ENCODE measurements at regions not wholly inside any gene's neighbourhood (a gene's known extent, or its start where the extent isn't known, plus 50 kb on each side); places are given as distances from the start of the nearest gene placed in this dataset.

- intact Hi-C loops (cut with DNase I, micrococcal nuclease): no loop called here
- no peak for DNase-seq
- ATAC-seq: no peak
Observed at GRCh38 chr2:51231071-51231470, 199.1 kb upstream of the NRXN1 start.

GRCh38 chr2:51225377-51225776 is 193.4 kb upstream of the NRXN1 start:
- intact Hi-C loops (cut with DNase I, micrococcal nuclease): no loop called here

DNA sequence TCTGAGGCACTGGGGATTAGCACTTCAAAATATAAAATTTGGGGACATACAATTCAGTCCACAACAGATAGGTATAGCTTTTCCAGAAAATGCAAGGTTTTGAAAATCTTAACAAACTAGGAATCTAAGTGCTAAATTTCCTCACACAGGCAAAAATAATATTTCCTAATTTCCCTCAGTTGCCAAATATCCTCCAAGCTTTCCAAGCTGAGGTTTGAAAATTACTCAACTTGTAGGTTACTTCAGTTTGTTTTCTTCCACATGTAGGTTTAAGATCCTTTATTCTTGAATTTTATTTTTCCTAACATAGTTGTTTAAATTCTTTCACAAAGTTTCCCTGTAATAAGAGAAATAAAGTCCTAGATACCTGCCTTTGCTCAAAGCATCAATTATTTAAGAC is 192.9 kb upstream of the NRXN1 start:
- intact Hi-C loops (cut with DNase I, micrococcal nuclease): no loop called here
- DNase-seq (no peak), ATAC-seq (no peak)

More at GRCh38 chr2:51225377-51225776, 193.4 kb upstream of the NRXN1 start:
- no peak for ATAC-seq
- DNase-seq: no peak

DNA sequence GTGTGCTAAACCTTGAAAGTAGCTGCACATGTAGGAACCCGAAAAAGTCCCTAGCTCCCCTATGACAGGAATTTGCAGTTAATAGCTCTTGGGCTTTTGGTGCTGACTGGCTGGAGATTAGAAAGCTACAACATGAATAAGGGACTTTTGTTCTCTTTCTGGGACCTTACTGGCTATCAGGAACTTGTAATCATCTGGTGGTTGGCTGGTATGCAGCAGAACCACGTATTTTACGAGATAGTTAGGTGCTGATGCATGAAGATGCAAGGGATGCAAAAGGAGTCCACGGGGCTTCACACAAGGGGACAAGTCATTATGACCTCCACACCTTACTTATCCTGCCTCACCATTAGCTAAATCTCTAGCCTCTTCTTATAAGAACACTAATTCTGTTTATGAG is 190.2 kb upstream of the NRXN1 start:
- intact Hi-C loops (cut with DNase I, micrococcal nuclease): no loop called here
- ATAC-seq (no peak), DNase-seq (no peak)

DNA sequence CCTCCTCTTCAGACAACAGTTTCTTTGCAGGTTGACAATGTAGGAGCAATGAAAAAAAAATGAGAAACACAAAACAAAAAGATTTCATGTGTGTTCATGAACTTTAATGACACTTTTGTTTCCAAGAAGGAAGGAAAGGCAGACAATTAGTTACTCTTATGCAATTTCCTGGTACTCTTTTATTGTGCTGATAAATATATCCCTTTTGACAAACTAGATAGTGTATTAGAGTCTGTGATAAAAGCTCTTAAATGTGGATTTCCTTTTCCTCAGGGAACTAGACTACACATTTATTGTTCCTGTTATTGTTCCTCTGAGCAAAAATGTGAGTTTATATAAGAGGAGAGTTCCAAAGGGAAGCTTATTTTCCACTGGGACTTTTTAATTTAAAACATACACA is 188.7 kb upstream of the NRXN1 start:
- DNase-seq: no peak
- no peak for ATAC-seq
- intact Hi-C loops (cut with DNase I, micrococcal nuclease): no loop called here

DNA sequence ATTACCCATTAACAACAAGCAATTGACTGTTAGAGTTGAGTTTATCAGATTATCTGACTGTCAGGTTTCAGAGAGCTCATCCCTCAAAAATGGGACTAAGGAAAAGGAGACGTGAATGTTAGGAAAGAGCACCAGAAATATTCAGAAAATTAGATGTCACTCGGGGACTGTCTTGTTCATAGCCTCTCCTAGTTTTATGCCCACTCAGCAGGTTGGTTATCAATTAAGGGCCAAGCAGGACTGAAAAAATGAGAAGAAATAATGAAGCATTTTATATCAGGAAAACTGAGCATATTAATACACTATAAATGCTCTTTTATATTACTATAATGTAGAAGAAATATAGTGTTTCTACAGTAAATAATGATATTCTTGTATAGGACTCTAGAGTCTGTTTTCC is 188.1 kb upstream of the NRXN1 start:
- ATAC-seq (no peak), DNase-seq (no peak)
- intact Hi-C loops (cut with DNase I, micrococcal nuclease): no loop called here

DNA sequence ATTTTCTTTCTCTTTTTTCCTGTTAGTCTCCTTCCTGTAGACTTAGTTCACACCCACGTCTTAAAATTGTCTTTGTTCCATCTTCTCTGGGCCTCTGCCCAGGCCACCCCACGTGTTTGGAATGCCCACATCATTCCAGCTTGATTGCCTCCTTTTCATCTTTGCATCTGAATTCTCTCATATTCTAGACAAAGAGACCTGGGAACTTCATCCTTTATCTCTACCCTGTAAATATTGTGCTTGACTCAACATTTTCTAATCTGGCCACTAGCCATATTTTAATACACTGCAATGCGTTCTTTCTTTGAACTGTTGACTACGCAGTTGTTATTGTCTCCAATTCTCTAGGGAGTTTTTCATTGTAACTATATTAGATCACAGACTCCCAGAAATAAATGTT is 187.5 kb upstream of the NRXN1 start:
- DNase-seq: no peak
- no peak for ATAC-seq
- intact Hi-C loops (cut with DNase I, micrococcal nuclease): no loop called here

GRCh38 chr2:51218047-51218446 is 186.1 kb upstream of the NRXN1 start:
- no peak for DNase-seq
- intact Hi-C loops (cut with DNase I, micrococcal nuclease): no loop called here
- no peak for ATAC-seq

DNA sequence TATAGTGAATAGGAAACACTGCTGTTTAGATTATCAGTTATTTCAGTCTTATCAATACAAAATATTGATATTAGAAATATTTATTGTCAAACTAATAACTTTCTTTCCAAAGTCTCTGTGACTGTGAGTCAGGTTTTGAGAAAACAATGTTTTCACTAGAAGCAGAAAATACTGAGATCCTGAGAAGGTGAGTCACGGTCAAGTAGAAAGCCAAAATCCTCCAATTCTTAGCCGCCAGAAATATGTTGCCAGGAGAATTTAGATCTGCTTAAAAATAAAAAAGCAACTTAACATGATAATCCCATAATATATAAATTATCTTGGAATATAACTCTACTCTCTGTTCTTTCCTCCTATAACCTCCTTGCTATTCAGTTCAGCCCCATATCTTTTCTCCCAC is 181.9 kb upstream of the NRXN1 start:
- no peak for ATAC-seq
- intact Hi-C loops (cut with DNase I, micrococcal nuclease): no loop called here
- no peak for DNase-seq

DNA sequence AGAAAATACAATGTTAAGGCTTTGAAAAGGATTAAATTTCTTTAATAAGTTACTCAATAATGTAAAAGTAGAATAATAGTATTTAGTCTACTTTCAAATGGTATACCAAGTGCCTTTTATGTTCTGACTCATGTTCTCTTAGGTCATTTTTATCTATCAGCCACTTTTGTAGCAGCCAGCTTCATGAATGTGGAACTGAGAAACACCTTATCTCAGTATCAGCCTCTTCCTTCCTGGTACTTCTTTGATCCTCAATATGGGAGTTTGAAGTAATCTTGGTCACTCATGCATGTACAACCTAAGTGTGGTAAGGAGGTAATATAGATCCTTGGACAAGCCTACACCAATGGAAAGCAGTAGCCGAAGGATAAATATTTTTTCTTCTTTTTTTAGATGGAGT is 180.4 kb upstream of the NRXN1 start:
- no peak for DNase-seq
- ATAC-seq: no peak
- intact Hi-C loops (cut with DNase I, micrococcal nuclease): no loop called here

GRCh38 chr2:51208521-51208920 is 176.6 kb upstream of the NRXN1 start:
- DNase-seq (no peak), ATAC-seq (no peak)
- intact Hi-C loops (cut with DNase I, micrococcal nuclease): no loop called here

DNA sequence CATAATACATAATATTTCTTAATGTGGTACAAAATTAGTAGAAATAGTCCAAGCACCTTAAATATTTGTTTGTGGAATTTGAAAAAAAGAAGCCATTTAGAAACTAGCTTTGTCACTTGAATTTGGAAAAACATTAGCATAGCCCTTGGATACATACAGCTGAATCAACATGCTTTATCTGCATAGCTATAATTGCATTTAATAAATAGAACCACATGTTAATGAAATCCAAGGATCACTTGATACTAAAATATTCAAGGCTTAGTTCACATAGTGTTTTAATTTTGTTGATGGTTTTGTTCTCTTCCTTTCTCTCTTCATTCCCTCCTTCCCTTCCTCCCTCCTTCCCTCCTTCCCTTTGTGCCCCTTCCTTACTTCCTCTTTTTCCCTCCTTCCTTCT is 169.4 kb upstream of the NRXN1 start:
- ATAC-seq (no peak), DNase-seq (no peak)
- intact Hi-C loops (cut with DNase I, micrococcal nuclease): no loop called here

DNA sequence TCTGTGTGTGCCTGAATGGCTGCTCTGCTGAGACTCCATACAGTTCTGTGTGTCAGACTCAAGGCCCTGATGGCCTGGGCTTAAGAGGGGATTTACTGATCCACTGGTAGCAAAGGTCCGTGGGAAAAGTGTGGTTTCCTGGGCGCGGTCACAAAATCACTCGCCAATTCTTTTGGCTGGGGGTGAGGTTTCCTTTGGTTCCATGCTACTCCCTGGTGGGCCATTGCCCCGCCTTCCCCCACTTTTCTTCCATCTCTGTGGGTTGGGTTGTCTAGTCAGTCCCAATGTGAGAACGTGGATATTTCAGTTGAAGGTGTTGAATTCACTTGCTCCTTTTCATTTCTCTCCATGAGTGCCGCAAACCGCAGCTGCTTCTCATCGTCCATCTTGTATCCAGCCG is 162.7 kb upstream of the NRXN1 start:
- ATAC-seq: no peak
- no peak for DNase-seq

DNA sequence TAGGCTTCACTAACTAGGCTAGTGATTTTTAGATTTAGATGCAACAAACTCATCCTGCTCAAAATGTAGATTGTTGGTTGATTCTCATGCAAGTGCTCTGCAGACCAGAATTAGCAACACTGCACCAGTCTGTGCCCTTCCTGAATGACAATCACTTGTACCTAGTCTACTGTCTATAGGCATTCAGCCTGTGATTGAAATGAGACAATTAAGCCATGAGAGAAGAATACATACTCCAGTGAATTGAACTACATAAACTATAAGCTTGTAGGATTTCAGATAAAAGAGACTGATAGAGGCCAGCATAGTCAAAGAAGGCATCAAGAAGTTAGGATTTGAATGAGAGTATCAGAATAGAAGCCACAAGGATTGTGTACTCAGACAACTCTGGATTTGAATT is 138.3 kb upstream of the NRXN1 start:
- ATAC-seq: no peak
- intact Hi-C loops (cut with DNase I, micrococcal nuclease): no loop called here
- DNase-seq: no peak

More for the DNA sequence above, 162.7 kb upstream of the NRXN1 start:
- intact Hi-C loops (cut with DNase I, micrococcal nuclease): no loop called here

- ATAC-seq (no peak), DNase-seq (no peak)
- intact Hi-C loops (cut with DNase I, micrococcal nuclease): no loop called here
Observed at GRCh38 chr2:51165534-51166260, 133.8 kb upstream of the NRXN1 start.

- intact Hi-C loops (cut with DNase I, micrococcal nuclease): no loop called here
- DNase-seq (no peak), ATAC-seq (no peak)
Observed at GRCh38 chr2:51158251-51158650, 126.3 kb upstream of the NRXN1 start.

GRCh38 chr2:51153236-51153635 is 121.3 kb upstream of the NRXN1 start:
- DNase-seq (no peak), ATAC-seq (no peak)
- intact Hi-C loops (cut with DNase I, micrococcal nuclease): no loop called here

- no peak for ATAC-seq
- no peak for DNase-seq
- intact Hi-C loops (cut with DNase I, micrococcal nuclease): no loop called here
Observed at GRCh38 chr2:51151490-51152140, 119.7 kb upstream of the NRXN1 start.

- intact Hi-C loops (cut with DNase I, micrococcal nuclease): no loop called here
- DNase-seq (no peak), ATAC-seq (no peak)
Observed at GRCh38 chr2:51149725-51150124, 117.8 kb upstream of the NRXN1 start.

GRCh38 chr2:51145761-51146160 is 113.8 kb upstream of the NRXN1 start:
- intact Hi-C loops (cut with DNase I, micrococcal nuclease): no loop called here
- no peak for DNase-seq
- ATAC-seq: no peak

DNA sequence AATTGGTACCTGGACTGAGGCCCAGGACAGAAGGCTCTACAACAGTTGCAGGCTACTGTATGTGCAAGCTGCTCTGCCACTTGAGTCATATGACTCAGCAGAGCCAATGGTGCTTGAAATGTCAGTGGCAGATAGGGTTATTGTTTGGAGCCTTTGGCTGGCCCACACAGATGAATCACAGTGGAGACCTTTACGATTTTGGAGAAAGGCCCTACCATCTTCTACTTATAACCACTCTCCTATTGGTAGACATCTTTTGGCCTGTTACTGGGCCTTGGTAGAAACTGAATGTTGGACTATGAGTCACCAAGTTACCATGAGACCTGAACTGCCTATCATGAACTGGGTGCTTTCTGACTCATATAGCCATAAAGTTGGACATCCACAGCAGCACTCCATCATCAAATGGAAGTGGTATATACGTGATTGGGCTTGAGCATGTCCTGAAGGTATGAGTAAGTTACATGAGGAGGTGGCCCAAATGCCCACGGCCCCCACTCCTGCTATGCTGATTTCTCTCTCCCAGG is 88.9 kb upstream of the NRXN1 start:
- ATAC-seq: no peak
- no peak for DNase-seq
- intact Hi-C loops (cut with DNase I, micrococcal nuclease): no loop called here

Data from left colon (tissue), 2 donors.